Fibroblast of mammary gland (primary cell): ENCODE measurements at regions not wholly inside any gene's neighbourhood (a gene's known extent, or its start where the extent isn't known, plus 50 kb on each side); places are given as distances from the start of the nearest gene placed in this dataset.

Source experiments
- DNase-seq: peaks from one replicate; pipeline ENCODE4 v3.0.0-alpha.2; 2010; ENCODE audit warnings: low read depth
- H3K4me3 ChIP-seq: 2 replicates; pipeline ENCODE4 v1.5.1; 2011; ENCODE audit warnings: low read depth, mild to moderate bottlenecking, low read length, moderate library complexity; ENCODE audit not compliant: control insufficient read depth
- CTCF ChIP-seq: conservative IDR thresholded peaks from 2 replicates; pipeline ENCODE4 v1.5.1; 2011; ENCODE audit warnings: low read depth, low read length, inconsistent platforms; ENCODE audit not compliant: control insufficient read depth, insufficient read depth

GRCh38 chr6:90932351-90932750 lies 345.5 kb upstream of the MAP3K7 start:
- H3K4me3 ChIP-seq: no peak overlapping the region
- DNase-seq: no peak
- TF ChIP-seq CTCF: no peak

GRCh38 chr6:90928051-90928450 lies 341.2 kb upstream of the MAP3K7 start:
- no peak overlapping the region for H3K4me3 ChIP-seq
- no peak for TF ChIP-seq CTCF
- DNase-seq: no peak

- H3K4me3 ChIP-seq: no peak overlapping the region
- no peak for DNase-seq
- no peak for TF ChIP-seq CTCF
Measured at GRCh38 chr6:90925726-90926125, 338.9 kb upstream of the MAP3K7 start.

GRCh38 chr6:90922325-90922724 lies 335.5 kb upstream of the MAP3K7 start:
- no peak for DNase-seq
- no peak overlapping the region for H3K4me3 ChIP-seq
- no peak for TF ChIP-seq CTCF

GRCh38 chr6:90918361-90918760 lies 331.5 kb upstream of the MAP3K7 start:
- H3K4me3 ChIP-seq: no peak overlapping the region
- no peak for TF ChIP-seq CTCF
- no peak for DNase-seq

GRCh38 chr6:90917376-90917775 lies 330.5 kb upstream of the MAP3K7 start:
- TF ChIP-seq CTCF: no peak
- no peak for DNase-seq
- no peak overlapping the region for H3K4me3 ChIP-seq

- no peak overlapping the region for H3K4me3 ChIP-seq
- no peak for TF ChIP-seq CTCF
- no peak for DNase-seq
Measured at GRCh38 chr6:90916968-90917367, 330.1 kb upstream of the MAP3K7 start.
